ENCODE measurements at regions not wholly inside any gene's neighbourhood (a gene's known extent, or its start where the extent isn't known, plus 50 kb on each side); places are given as distances from the start of the nearest gene placed in this dataset.
"Not testable (repeated sequence)": the region's sequence is repeated elsewhere in the genome, so short reads cannot be mapped to it uniquely, and the experiment has no call there.

DNA sequence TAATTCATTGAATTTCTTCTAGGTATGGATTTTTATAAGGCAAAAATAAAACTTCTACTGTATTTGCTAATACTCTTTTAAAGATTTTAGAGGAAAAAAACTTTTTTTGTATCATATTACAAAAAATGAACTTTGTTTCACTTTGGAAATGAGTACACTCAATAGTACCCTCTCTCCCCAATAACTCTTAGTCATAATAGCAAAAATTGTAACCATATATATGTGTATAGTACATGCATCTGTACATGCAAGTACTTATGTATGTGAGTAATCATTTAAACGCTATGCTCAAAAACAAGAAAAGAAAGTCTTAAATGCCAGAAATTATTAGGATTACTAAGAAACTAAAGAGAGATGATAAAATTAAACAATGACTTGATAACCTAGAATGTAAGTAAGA lies 95.9 kb upstream of the HGF start:
- H3K27me3 ChIP-seq, result no peaks in the 10 kb centered on the region
- H3K4me1 ChIP-seq, result no peaks in the 10 kb centered on the region
- WGBS, result 91% methylated on average over 1 of the region's 1 CpG
- no peaks in the 10 kb centered on the region for H3K36me3 ChIP-seq
- H3K27ac ChIP-seq, result no peak overlapping the region
- H3K9me3 ChIP-seq, result no peaks in the 10 kb centered on the region
- no peak overlapping the region for H3K4me3 ChIP-seq
- TF ChIP-seq, protein P1, sequence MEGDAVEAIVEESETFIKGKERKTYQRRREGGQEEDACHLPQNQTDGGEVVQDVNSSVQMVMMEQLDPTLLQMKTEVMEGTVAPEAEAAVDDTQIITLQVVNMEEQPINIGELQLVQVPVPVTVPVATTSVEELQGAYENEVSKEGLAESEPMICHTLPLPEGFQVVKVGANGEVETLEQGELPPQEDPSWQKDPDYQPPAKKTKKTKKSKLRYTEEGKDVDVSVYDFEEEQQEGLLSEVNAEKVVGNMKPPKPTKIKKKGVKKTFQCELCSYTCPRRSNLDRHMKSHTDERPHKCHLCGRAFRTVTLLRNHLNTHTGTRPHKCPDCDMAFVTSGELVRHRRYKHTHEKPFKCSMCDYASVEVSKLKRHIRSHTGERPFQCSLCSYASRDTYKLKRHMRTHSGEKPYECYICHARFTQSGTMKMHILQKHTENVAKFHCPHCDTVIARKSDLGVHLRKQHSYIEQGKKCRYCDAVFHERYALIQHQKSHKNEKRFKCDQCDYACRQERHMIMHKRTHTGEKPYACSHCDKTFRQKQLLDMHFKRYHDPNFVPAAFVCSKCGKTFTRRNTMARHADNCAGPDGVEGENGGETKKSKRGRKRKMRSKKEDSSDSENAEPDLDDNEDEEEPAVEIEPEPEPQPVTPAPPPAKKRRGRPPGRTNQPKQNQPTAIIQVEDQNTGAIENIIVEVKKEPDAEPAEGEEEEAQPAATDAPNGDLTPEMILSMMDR (IDR thresholded peaks at IDR 0.05), result no peak
- TF ChIP-seq POLR2AphosphoS5 (IDR thresholded peaks at IDR 0.05), result no peak
- no peak for TF ChIP-seq EP300 (IDR thresholded peaks at IDR 0.05)
- no peak for DNase-seq (ENCODE audit: low spot score in 2 of 2)

DNA sequence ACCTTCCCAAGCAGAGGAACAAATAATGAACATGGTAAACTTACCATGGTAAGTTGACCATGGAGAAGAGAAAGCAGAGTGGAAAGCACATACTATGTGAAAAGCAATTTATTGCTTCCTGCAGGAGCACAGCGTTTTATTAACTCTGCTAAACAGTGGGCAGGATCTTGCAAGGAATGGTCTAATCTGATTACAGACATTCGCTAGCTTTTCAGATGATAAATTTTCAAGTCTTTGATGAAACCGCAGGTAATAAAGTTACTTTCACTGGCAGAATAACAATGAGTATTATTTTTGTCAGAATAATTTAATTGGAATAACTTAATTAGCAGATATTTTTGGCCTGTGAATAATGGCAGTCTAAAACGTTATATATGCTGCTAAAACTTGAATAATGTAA lies 89.6 kb upstream of the HGF start:
- no peaks in the 10 kb centered on the region for H3K27me3 ChIP-seq
- H3K9me3 ChIP-seq, result no peaks in the 10 kb centered on the region
- DNase-seq (ENCODE audit: low spot score in 2 of 2), result no peak
- no peak for TF ChIP-seq POLR2A (IDR thresholded peaks at IDR 0.05)
- TF ChIP-seq, protein P1 (IDR thresholded peaks at IDR 0.05), result no peak
- TF ChIP-seq EP300 (IDR thresholded peaks at IDR 0.05), result no peak
- TF ChIP-seq POLR2AphosphoS5 (IDR thresholded peaks at IDR 0.05), result no peak
- H3K36me3 ChIP-seq, result no peaks in the 10 kb centered on the region
- 58% methylated on average over 4 of the region's 4 CpGs for WGBS
- H3K4me3 ChIP-seq, result no peak overlapping the region
- H3K27ac ChIP-seq, result no peak overlapping the region
- no peaks in the 10 kb centered on the region for H3K4me1 ChIP-seq

DNA sequence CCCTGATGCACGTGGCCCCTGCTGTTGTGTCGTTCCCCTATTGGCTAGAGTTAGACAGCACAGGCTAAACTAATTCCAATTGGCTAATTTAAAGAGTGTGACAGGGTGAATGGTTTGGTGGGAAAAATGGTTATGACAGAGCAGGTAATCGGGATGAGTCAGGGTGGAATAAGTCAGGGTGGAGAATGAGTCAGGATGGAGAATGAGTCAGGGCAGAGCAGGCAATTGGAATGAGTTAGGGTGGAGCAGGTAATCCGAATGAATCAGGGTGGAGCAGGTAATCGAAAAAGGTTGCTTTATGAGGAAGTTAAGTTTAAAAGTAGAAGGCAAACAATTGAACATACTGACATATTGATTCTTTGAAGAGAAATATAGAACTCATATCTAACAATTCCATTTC lies 89.0 kb upstream of the HGF start:
- H3K4me3 ChIP-seq; H3K9me3 ChIP-seq; DNase-seq (ENCODE audit: low spot score in 2 of 2); H3K36me3 ChIP-seq; H3K27me3 ChIP-seq; H3K27ac ChIP-seq; H3K4me1 ChIP-seq: not testable (repeated sequence)
- 73% methylated on average over 5 of the region's 5 CpGs for WGBS

DNA sequence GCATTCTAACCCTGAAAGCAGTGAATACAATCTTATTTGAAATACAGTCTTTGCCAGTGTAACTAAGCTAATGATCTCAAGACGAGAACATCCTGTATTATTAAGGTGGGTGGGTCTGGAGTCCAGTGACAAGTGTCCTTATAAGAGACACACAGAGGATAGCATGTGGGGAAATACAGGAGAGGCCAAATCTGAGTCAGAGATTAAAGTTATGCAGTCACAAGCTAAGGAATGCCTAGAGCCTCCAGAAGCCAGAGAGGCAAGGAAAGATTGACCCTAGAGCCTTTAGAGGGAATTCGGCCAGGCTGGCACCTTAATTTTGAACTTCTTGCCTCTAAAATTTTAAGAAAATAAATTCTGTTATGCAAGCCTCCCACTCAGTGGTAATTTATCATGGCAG lies 87.5 kb upstream of the HGF start:
- no peaks in the 10 kb centered on the region for H3K9me3 ChIP-seq
- 84% methylated on average over 2 of the region's 2 CpGs for WGBS
- TF ChIP-seq, protein P1 (IDR thresholded peaks at IDR 0.05), result no peak
- no peak for TF ChIP-seq POLR2AphosphoS5 (IDR thresholded peaks at IDR 0.05)
- TF ChIP-seq POLR2A (IDR thresholded peaks at IDR 0.05), result no peak
- TF ChIP-seq EP300 (IDR thresholded peaks at IDR 0.05), result no peak
- H3K27me3 ChIP-seq, result no peaks in the 10 kb centered on the region
- no peak overlapping the region for H3K27ac ChIP-seq
- H3K36me3 ChIP-seq, result no peaks in the 10 kb centered on the region
- DNase-seq (ENCODE audit: low spot score in 2 of 2), result no peak
- H3K4me1 ChIP-seq, result no peaks in the 10 kb centered on the region
- H3K4me3 ChIP-seq, result no peak overlapping the region

DNA sequence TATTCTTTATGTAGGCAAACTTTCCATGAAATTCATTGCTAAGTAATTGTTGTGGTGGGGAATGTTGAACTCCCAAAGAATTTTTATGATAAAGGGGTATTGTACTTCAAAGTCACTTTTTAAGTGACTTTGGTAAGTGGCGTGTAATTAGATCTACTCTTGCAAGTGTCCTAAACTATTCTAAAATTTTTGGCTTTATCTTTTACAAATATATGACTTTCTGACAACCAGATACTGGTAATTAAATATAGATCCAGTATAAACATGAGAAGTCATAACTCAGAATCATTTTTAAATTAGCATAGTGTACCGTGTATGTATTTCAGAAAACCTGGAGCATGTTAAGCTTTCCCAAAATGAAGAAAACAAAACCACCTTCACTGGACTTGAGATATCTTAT lies 84.7 kb upstream of the HGF start:
- H3K9me3 ChIP-seq, result no peaks in the 10 kb centered on the region
- no peaks in the 10 kb centered on the region for H3K27me3 ChIP-seq
- no peaks in the 10 kb centered on the region for H3K4me1 ChIP-seq
- H3K4me3 ChIP-seq, result no peak overlapping the region
- no peaks in the 10 kb centered on the region for H3K36me3 ChIP-seq
- no peak for DNase-seq (ENCODE audit: low spot score in 2 of 2)
- TF ChIP-seq, protein P1 (IDR thresholded peaks at IDR 0.05), result no peak
- TF ChIP-seq EP300 (IDR thresholded peaks at IDR 0.05), result no peak
- no peak for TF ChIP-seq POLR2AphosphoS5 (IDR thresholded peaks at IDR 0.05)
- no peak for TF ChIP-seq POLR2A (IDR thresholded peaks at IDR 0.05)
- 77% methylated on average over 2 of the region's 2 CpGs for WGBS
- no peak overlapping the region for H3K27ac ChIP-seq

DNA sequence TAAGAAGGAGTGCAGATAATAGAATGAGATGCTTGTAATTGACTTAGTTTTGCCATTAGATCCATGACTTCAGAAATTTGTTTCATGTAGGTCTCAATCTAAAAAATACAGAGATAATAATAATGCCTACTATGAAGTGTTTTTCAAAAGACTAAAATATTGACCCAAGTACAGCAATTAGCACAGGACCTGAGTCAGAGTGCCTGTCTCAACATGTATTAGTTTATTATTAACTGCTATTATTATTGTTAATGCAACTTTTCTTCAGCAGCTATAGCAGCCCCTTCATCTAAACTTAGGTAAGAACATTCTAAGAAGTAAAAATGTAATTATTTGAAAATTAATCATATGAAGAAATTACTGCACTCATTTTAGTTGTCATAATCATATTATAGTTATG lies 82.9 kb upstream of the HGF start:
- no peak for DNase-seq (ENCODE audit: low spot score in 2 of 2)
- TF ChIP-seq POLR2A (IDR thresholded peaks at IDR 0.05) (no peak), POLR2AphosphoS5 (IDR thresholded peaks at IDR 0.05) (no peak), EP300 (IDR thresholded peaks at IDR 0.05) (no peak)
- TF ChIP-seq, protein P1 (IDR thresholded peaks at IDR 0.05), result no peak
- H3K36me3 ChIP-seq, result no peaks in the 10 kb centered on the region
- H3K4me3 ChIP-seq, result no peak overlapping the region
- H3K27me3 ChIP-seq, result no peaks in the 10 kb centered on the region
- H3K9me3 ChIP-seq, result no peaks in the 10 kb centered on the region
- no peaks in the 10 kb centered on the region for H3K4me1 ChIP-seq
- H3K27ac ChIP-seq, result no peak overlapping the region

Measured in suprapubic skin (tissue), 4 donors.